Body of pancreas (tissue), 4 donors: ENCODE measurements at regions not wholly inside any gene's neighbourhood (a gene's known extent, or its start where the extent isn't known, plus 50 kb on each side); places are given as distances from the start of the nearest gene placed in this dataset. TPM values are rescaled to one million over a fixed set of nuclear protein-coding genes. Genes with fewer than 3 reads are reported as not detected.

Source experiments
- ATAC-seq: fragments of 150-250 bp; one replicate; pipeline ENCODE4 v1.9.1; 2016
- DNase-seq, 4 donors: peaks; one replicate each; pipeline ENCODE4 v3.0.0-alpha.2; 2019
- H3K27ac ChIP-seq, 4 donors: fragments of 200-600 bp; sonication (generic); 1 replicate in 3 of 4; 2 replicates in 1 of 4; pipeline versions ENCODE4 v1.5.1 to v1.6.1; 2016 to 2019; ENCODE audit warnings: mild to moderate bottlenecking in 1 of 4, mixed read lengths in 1 of 4, moderate library complexity in 1 of 4
- H3K27me3 ChIP-seq, 2 donors: fragments of 200-600 bp; sonication (generic); one replicate each; pipeline ENCODE4 v1.6.0; 2016; ENCODE audit warnings: mild to moderate bottlenecking in 1 of 2
- H3K36me3 ChIP-seq, 2 donors: fragments of 200-600 bp; sonication (generic); replicated peaks in 1 of 2; 2 replicates each; pipeline ENCODE4 v1.5.1; 2016; ENCODE audit warnings: low read depth in 2 of 2; ENCODE audit not compliant: insufficient read depth in 1 of 2
- H3K4me1 ChIP-seq: fragments of 200-600 bp; sonication (generic); one replicate; pipeline ENCODE4 v1.6.0; 2016
- H3K4me3 ChIP-seq, 2 donors: fragments of 200-600 bp; sonication (generic); 1 replicate in 1 of 2; 2 replicates in 1 of 2; pipeline ENCODE4 v1.5.1; 2016 to 2019
- H3K9me3 ChIP-seq, 3 donors: fragments of 200-600 bp; sonication (generic); 1 replicate in 2 of 3; 2 replicates in 1 of 3; pipeline ENCODE4 v1.5.1; 2016
- POLR2A ChIP-seq, 3 donors: fragments of 450-650 bp; IDR thresholded peaks; one replicate each; pipeline ENCODE4 v1.6.1; 2016; ENCODE audit warnings: antibody characterized with exemption in 3 of 3, mild to moderate bottlenecking in 2 of 3
- WGBS, 2 donors: methylation state at CpG; one replicate each; pipeline ENCODE4 v1.1.5; 2017; 5-methylcytosine and 5-hydroxymethylcytosine counted together
- intact Hi-C: fragments of 100-400 bp; cut with DNase I; formaldehyde crosslinking; loops from one replicate; pipeline ENCODE4 v1.15.1; 2023
- small RNA-seq: library from RNA; depleted of rRNA; stranded (forward); fragments of <200 nt; gene quantifications from one replicate; pipeline ENCODE3, GENCODE V24; 2016
- TF ChIP-seq, protein P1 (sequence below), 7 experiments: fragments of 450-650 bp in 4 of 7; fragments of 200-600 bp in 3 of 7; sonication (generic) in 3 of 7; IDR thresholded peaks; one replicate each; pipeline ENCODE4 v1.5.1; 2016 to 2019; ENCODE audit warnings: antibody characterized with exemption in 7 of 7

DNA sequence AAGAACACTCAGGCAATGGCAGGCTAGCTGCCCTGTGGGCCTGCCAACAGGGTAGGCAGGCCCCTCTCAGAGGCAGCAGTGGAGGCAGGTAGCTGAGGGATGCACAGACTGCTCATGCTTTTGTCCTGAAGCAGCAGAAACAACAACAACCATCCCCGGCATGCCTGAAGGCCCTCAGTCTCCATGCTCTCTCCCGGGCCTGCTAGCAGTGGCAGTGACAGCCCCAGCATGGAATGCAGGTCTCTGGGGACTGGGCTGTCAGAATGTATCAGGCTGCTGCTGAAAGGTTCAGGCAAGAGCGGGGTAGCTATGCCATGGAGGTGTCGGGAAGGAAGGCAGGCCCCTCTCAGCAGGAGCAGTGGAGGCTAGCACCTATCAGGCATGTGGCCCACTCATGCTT, 209.8 kb downstream of the KCNJ3 start:
- no peak for TF ChIP-seq POLR2A (IDR thresholded peaks at IDR 0.05)
- TF ChIP-seq, protein P1, sequence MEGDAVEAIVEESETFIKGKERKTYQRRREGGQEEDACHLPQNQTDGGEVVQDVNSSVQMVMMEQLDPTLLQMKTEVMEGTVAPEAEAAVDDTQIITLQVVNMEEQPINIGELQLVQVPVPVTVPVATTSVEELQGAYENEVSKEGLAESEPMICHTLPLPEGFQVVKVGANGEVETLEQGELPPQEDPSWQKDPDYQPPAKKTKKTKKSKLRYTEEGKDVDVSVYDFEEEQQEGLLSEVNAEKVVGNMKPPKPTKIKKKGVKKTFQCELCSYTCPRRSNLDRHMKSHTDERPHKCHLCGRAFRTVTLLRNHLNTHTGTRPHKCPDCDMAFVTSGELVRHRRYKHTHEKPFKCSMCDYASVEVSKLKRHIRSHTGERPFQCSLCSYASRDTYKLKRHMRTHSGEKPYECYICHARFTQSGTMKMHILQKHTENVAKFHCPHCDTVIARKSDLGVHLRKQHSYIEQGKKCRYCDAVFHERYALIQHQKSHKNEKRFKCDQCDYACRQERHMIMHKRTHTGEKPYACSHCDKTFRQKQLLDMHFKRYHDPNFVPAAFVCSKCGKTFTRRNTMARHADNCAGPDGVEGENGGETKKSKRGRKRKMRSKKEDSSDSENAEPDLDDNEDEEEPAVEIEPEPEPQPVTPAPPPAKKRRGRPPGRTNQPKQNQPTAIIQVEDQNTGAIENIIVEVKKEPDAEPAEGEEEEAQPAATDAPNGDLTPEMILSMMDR (IDR thresholded peaks at IDR 0.05), result no peak
- H3K27ac ChIP-seq, result no peak overlapping the region
- 85 to 93% methylated on average over 4 of the region's 4 CpGs for WGBS, 2 donors
- no peaks in the 10 kb centered on the region for H3K36me3 ChIP-seq
- H3K9me3 ChIP-seq, result no peaks in the 10 kb centered on the region
- no peaks in the 10 kb centered on the region for H3K27me3 ChIP-seq
- no peak overlapping the region for H3K4me3 ChIP-seq
- no peak for ATAC-seq
- no peak for DNase-seq
- intact Hi-C loops, result no loop called here
- H3K4me1 ChIP-seq, result no peaks in the 10 kb centered on the region

Small RNA genes in the stretch of these regions (small RNA-seq; reads per million reads assigned to genes)
- gene MTCO1P45 (not detected), gene RNU6-1001P (not detected), gene RNU6-546P (not detected)
